Astrocyte of the spinal cord (primary cell): ENCODE measurements at regions not wholly inside any gene's neighbourhood (a gene's known extent, or its start where the extent isn't known, plus 50 kb on each side); places are given as distances from the start of the nearest gene placed in this dataset.
"Not testable (repeated sequence)": the region's sequence is repeated elsewhere in the genome, so short reads cannot be mapped to it uniquely, and the experiment has no call there.

Source experiments
- DNase-seq: peaks from one replicate; pipeline ENCODE4 v3.0.0; 2011; ENCODE audit warnings: low read depth, low spot score
- H3K4me3 ChIP-seq: 2 replicates; pipeline ENCODE4 v1.5.1; 2011; ENCODE audit warnings: low read depth, mild to moderate bottlenecking, low read length, moderate library complexity
- in situ Hi-C: cut with HindIII; loops from 2 replicates; pipeline ENCODE4 v1.10.0; 2017; ENCODE audit warnings: low sequenced_read_pairs
- TF ChIP-seq, protein P1 (sequence below): IDR thresholded peaks from 2 replicates; pipeline ENCODE4 v1.5.1; 2012; ENCODE audit warnings: low read depth, mild to moderate bottlenecking, low read length, inconsistent platforms

- no peak for DNase-seq
- in situ Hi-C loops = no loop called here
- TF ChIP-seq, protein P1, sequence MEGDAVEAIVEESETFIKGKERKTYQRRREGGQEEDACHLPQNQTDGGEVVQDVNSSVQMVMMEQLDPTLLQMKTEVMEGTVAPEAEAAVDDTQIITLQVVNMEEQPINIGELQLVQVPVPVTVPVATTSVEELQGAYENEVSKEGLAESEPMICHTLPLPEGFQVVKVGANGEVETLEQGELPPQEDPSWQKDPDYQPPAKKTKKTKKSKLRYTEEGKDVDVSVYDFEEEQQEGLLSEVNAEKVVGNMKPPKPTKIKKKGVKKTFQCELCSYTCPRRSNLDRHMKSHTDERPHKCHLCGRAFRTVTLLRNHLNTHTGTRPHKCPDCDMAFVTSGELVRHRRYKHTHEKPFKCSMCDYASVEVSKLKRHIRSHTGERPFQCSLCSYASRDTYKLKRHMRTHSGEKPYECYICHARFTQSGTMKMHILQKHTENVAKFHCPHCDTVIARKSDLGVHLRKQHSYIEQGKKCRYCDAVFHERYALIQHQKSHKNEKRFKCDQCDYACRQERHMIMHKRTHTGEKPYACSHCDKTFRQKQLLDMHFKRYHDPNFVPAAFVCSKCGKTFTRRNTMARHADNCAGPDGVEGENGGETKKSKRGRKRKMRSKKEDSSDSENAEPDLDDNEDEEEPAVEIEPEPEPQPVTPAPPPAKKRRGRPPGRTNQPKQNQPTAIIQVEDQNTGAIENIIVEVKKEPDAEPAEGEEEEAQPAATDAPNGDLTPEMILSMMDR = no peak
- H3K4me3 ChIP-seq = no peak overlapping the region
These were observed 1276.9 kb upstream of the ADGRL2 start for GRCh38 chr1:80523861-80524260.

GRCh38 chr1:80523071-80523470, 1277.7 kb upstream of the ADGRL2 start:
- in situ Hi-C loops, DNase-seq, H3K4me3 ChIP-seq: not testable (repeated sequence)

GRCh38 chr1:80520949-80521348, 1279.8 kb upstream of the ADGRL2 start:
- no peak for DNase-seq
- TF ChIP-seq, protein P1 = no peak
- in situ Hi-C loops = no loop called here
- H3K4me3 ChIP-seq = no peak overlapping the region

GRCh38 chr1:80517062-80517461, 1283.7 kb upstream of the ADGRL2 start:
- in situ Hi-C loops = no loop called here
- no peak overlapping the region for H3K4me3 ChIP-seq
- DNase-seq = no peak
- TF ChIP-seq, protein P1 = no peak

GRCh38 chr1:80509965-80510522, 1290.7 kb upstream of the ADGRL2 start:
- in situ Hi-C loops = no loop called here
- no peak overlapping the region for H3K4me3 ChIP-seq
- TF ChIP-seq, protein P1 = no peak
- DNase-seq = no peak

DNA sequence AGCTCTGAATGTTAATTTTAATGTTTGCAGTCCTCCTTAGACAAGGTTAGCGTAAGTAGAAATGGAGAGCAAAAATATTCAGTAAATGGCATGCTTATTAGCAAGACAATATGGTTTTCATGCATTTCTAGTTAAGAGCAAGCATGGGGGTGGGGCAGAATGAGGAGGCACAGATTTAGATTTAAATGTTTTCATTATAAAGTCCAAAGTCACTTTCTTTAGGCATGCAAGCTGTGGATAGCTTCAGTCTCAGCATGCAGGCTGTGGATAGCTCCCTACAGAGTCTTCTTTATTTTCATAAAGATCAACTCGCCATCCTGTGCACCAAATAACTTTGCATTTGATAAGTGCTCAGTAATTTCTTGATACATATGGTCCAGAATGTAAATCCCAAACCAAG, 1294.5 kb upstream of the ADGRL2 start:
- no peak overlapping the region for H3K4me3 ChIP-seq
- in situ Hi-C loops = no loop called here
- TF ChIP-seq, protein P1 = no peak
- DNase-seq = no peak

DNA sequence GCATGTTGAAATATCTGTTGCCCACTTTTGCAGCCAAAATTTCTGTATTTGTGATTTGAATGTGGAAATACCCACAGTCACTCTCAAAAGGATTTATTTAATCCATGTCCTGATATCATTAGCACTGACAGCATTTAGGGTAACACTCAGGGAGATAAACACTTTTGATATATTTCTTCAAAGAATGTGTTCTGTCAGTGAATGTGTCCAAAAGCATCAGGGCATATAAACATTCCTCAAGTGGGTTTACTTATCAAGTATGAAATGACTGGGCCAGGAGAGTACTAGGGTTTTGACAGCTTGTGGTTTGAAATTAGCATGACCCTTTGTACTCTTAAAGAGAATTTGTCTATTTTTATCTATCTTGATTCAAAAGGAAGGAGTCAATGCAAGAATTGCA, 1302.1 kb upstream of the ADGRL2 start:
- in situ Hi-C loops = no loop called here

More for the DNA sequence above, 1302.1 kb upstream of the ADGRL2 start:
- TF ChIP-seq, protein P1 = no peak
- no peak for DNase-seq
- no peak overlapping the region for H3K4me3 ChIP-seq
